SW 1271 (cell line): ENCODE measurements at regions not wholly inside any gene's neighbourhood (a gene's known extent, or its start where the extent isn't known, plus 50 kb on each side); places are given as distances from the start of the nearest gene placed in this dataset.
A peak's percentile ranks its signal among the peaks of the same experiment; 100 is the strongest.
"Not testable (repeated sequence)": the region's sequence is repeated elsewhere in the genome, so short reads cannot be mapped to it uniquely, and the experiment has no call there.

Experiments
- DNase-seq, 2 experiments: peaks; one replicate each; lab custom pipeline; 2025; lab: John Stamatoyannopoulos, UW

DNA sequence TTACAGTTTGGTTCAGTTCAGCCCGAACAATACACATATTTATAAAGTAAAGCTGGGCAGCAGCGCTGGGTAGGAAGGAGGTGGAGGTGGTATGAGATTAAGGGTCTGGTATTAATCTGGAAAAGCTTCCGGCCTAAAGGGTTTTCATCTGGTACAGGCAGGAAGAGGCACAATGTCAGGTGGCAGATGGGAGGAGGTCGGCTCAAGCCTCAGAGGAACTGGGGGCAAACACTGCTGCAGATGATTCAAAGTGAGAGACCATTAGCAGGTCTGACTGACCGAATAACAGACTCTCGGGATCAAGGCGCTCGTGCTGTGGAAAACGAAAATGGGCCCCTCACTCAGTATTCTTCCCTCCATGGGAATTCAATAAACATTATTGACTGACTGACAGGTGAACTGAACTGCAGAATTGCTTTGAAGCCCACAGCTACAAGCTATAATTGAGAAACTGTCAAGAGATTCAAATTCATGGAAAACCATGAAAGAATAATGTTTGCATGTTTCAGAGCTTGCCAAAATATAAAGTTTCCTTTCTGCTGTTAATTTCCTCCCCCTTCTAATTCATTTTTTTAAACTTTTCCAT is 75.3 kb downstream of the TMEM167A start:
- no peak for DNase-seq

- DNase-seq: no peak
Observed at GRCh38 chr5:83000922-83001321, 76.3 kb downstream of the TMEM167A start.

GRCh38 chr5:83000428-83000827 is 76.8 kb downstream of the TMEM167A start:
- no peak for DNase-seq

DNA sequence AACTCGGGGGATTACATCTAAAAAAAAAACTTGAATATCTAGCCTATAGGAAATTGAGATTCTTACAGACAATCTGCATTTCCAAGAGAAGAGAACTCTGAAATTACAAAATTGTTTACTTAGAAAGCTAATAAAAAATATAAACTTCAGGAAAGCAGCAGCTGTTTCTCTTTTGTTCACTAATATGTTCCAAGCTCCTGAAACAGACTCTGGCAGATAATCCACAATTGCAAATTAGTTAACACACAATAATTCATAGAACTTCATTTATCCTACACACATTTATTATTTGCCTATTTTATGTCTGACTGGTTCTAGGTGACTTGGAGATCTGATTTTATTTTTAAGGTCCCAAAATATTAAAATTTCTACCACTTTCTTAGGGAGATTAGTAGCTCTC is 83.8 kb downstream of the TMEM167A start:
- DNase-seq: no peak

DNA sequence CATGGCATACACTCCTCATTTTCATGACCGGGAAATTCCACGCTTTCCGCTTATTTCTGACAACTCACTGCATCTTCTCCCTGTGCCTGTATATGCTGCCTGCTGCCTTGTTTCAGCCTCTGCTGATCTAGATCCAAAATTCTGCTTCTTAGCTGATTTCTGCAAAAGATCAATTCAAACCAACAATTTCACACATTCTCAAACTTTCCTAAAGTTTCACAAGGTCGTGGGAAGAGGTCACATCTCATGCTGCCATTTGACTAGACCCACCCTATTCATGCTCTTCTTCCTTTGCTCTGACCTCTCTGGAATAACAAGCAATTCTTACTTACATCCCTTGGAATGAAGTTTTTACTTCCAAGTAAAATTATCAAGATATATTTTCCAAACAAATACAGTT is 84.5 kb downstream of the TMEM167A start:
- DNase-seq: no peak

DNA sequence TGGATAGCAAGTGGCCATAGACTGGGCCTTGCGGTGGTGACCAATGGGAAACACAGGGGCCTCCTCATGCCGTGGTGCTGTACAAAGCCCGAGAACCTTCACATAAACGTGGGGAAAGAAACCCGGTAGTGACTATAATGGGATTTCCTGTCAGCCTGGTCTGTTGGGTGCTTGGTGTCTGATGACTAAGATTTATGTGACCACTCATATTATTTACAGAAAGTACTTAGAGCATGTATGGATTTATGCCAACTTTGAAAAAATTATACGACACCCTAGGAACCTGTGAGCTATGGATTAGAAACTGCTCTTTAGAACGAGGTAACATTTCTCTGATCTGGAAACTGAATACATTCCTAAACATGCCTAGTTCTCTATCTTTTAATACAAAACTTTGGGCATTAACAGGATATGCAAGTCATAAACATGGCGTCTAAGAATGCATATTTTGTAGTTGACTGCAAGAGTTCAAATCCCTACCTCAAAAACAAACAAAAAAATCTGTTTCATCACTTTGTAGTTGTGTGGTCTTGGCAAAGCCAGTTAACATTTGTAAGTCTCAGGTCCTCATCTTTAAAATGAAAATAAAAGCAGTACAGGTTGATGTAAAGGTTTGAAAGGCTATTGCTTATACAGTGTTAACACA is 85.4 kb downstream of the TMEM167A start:
- no peak for DNase-seq

- no peak for DNase-seq
Observed at GRCh38 chr5:82991059-82991458, 86.1 kb downstream of the TMEM167A start.

DNA sequence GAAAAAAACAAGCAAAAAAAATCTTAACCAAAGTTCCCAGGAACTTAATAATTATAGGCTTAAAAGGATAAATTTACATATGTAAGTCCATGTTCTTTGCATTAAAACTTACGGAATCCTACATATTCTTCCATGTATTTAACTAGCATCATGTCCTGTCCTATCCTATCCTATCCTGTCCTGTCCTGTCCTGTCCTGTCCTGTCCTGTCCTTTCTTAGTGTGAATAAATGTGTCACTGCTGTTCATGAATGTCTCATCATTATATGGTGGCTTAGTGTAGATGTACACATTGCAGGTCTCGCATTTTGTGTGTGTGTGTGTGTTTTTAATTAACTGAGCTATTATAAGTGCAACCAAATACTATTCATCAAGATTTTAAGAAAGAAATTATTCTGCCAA is 90.0 kb downstream of the TMEM167A start:
- DNase-seq: no peak

- no peak for DNase-seq
Observed at GRCh38 chr5:82986404-82986803, 90.8 kb downstream of the TMEM167A start.

GRCh38 chr5:82985763-82986162 is 91.4 kb downstream of the TMEM167A start:
- no peak for DNase-seq

GRCh38 chr5:82984786-82985735 is 92.1 kb downstream of the TMEM167A start:
- no peak for DNase-seq

DNA sequence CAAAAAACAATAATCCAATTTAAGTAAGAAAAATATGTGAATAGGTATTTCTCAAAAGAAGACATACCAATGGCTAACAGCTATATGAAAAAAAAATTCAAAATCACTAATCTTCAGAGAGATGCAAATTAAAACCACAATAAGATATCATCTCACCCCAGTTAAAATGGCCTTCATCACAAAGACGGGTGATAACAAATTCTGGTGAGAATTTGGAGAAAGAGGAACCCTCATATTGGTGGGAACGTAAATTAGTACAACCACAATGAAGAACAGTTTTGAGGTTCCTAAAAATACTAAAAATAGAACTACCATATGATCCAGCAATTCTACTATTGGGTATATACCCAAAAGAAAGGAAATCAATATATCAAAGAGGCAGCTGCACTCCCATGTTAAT is 94.3 kb downstream of the TMEM167A start:
- no peak for DNase-seq

DNA sequence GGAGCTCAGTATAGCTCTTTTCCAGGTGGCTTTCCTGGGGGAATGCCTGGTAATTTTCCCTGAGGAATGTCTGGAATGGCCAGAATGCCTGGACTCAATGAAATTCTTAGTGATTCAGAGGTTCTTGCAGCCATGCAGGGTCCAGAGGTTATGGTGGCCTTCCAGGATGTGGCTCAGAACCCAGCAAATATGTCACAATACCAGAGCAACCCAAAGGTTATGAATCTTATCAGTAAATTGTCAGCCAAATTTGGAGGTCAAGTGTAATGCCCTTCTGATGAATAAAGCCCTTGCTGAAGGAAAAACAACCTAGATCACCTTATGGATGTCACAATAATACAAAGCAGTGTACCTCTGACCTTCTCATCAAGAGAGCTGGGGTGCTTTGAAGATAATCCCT is 100.3 kb downstream of the TMEM167A start:
- peak; percentile 63 to 89 for DNase-seq

DNA sequence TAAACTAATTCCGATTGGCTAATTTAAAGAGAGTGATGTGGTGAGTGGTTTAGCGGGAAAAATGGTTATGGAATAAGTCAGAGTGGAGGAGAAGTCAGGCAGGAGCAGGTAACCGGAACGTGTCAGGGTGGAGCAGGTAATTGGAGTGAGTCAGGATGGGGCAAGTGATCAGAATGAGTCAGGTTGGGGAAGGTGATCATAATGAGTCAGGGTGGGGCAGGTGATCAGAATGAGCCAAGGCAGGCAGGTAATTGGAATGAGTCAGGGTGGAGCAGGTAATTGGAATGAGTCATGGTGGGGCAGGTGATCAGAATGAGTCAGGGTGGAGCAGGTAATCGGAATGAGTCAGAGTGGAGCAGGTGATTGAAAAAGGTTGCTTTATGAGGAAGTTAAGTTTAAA is 101.4 kb downstream of the TMEM167A start:
- peak in 1 of 2 experiments; percentile 19 for DNase-seq

DNA sequence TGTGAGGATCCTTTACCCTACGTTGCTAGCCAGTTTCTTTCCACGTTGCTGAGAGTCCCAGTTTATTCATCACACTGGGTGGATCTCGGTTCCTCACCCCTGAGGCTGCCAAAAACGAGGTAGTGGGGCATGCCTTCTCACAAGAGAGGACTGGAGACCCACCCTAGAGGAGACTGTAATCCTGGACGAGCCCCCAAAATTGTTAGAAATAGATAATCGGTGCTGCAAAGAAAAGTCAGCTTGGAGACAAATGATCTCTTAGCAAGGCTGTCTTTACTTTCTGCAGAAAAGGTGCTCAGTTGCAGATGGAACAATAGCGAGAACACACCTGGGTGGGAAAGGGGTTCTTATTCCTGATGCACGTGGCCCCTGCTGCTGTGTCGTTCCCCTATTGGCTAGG is 101.8 kb downstream of the TMEM167A start:
- DNase-seq: no peak

- not testable (repeated sequence) for DNase-seq
Observed at GRCh38 chr5:82974346-82974745, 102.8 kb downstream of the TMEM167A start.

DNA sequence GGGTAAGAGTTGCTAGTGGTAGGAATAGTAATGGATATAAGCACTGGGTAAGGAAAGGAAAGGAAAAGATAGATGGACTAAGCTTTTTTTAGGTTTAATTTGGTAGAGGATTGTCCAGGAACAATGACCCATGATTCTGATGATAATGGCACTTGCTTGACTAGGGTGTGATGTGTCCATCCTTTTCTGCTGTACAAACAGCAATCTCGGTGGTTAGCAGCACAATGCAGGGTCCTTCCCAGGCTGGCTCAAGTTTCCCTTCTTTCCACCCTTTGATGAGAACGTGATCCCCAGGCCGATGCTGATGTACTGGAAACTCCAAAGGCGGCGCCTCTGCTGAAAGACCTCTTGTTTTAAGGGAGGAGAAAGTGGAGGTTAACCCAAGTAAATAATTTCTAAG is 105.3 kb downstream of the TMEM167A start:
- no peak for DNase-seq

- not testable (repeated sequence) for DNase-seq
Observed at GRCh38 chr5:82971034-82971806, 106.0 kb downstream of the TMEM167A start.

DNA sequence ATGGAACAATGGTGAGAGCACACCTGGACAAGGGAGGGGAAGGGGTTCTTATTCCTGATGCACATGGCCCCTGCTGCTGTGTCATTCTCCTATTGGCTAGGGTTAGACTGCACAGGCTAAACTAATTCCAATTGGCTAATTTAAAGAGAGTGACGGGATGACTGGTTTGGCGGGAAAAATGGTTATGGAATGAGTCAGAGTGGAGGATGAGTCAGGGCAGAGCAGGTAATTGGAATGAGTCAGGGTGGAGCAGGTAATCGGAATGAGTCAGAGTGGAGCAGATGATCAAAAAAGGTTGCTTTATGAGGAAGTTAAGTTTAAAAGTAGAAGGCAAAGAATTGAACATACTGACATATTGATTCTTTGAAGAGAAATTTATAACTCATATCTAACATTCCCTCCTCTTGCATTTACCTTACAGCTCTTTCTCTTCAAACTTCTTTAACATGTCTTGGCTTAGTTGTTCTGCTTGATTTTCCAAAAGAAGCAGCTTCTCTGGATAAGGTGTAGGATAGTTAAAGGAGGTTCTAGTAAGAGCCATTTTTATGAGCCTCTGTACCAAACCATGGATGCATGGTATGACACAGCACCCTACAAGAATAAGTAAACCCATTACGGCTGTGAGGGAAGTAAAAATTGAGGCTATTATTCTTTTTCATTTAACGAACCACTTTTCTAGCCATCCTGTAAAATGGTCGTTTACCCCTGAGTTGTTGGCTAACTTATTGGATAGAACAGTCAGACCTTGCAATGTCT is 107.8 kb downstream of the TMEM167A start:
- peak in 1 of 2 experiments; percentile 54 for DNase-seq

- DNase-seq: no peak
Observed at GRCh38 chr5:82967072-82967471, 110.1 kb downstream of the TMEM167A start.

GRCh38 chr5:82959466-82959865 is 117.7 kb downstream of the TMEM167A start:
- no peak for DNase-seq
